ENCODE measurements at regions not wholly inside any gene's neighbourhood (a gene's known extent, or its start where the extent isn't known, plus 50 kb on each side); places are given as distances from the start of the nearest gene placed in this dataset.
"Not testable (repeated sequence)": the region's sequence is repeated elsewhere in the genome, so short reads cannot be mapped to it uniquely, and the experiment has no call there.

- DNase-seq: no peak
Observed at GRCh38 chr21:28877318-28877884, 115.3 kb downstream of the LTN1 start.

- no peak for DNase-seq
Observed at GRCh38 chr21:28875078-28875477, 117.6 kb downstream of the LTN1 start.

- DNase-seq: no peak
Observed at GRCh38 chr21:28872218-28872617, 120.5 kb downstream of the LTN1 start.

- DNase-seq: no peak
Observed at GRCh38 chr21:28871388-28872010, 121.2 kb downstream of the LTN1 start.

GRCh38 chr21:28867401-28867800, 125.3 kb downstream of the LTN1 start:
- no peak for DNase-seq

- DNase-seq: no peak
Observed at GRCh38 chr21:28865488-28866186, 127.0 kb downstream of the LTN1 start.

- DNase-seq: no peak
Observed at GRCh38 chr21:28858424-28858823, 134.3 kb downstream of the LTN1 start.

GRCh38 chr21:28857752-28858151, 134.9 kb downstream of the LTN1 start:
- DNase-seq: no peak

- no peak for DNase-seq
Observed at GRCh38 chr21:28856588-28857250, 136.0 kb downstream of the LTN1 start.

- DNase-seq: no peak
Observed at GRCh38 chr21:28852706-28853105, 140.0 kb downstream of the LTN1 start.

- DNase-seq: no peak
Observed at GRCh38 chr21:28851645-28852044, 141.0 kb downstream of the LTN1 start.

- not testable (repeated sequence) for DNase-seq
Observed at GRCh38 chr21:28839237-28839636, 153.4 kb downstream of the LTN1 start.

GRCh38 chr21:28837426-28837825, 155.3 kb downstream of the LTN1 start:
- DNase-seq: not testable (repeated sequence)

- not testable (repeated sequence) for DNase-seq
Observed at GRCh38 chr21:28836588-28836987, 156.1 kb downstream of the LTN1 start.

- no peak for DNase-seq
Observed at GRCh38 chr21:28834335-28835238, 158.1 kb downstream of the LTN1 start.

GRCh38 chr21:28833609-28834008, 159.1 kb downstream of the LTN1 start:
- no peak for DNase-seq

GRCh38 chr21:28833182-28833581, 159.5 kb downstream of the LTN1 start:
- no peak for DNase-seq

- DNase-seq: no peak
Observed at GRCh38 chr21:28832715-28833061, 160.0 kb downstream of the LTN1 start.

GRCh38 chr21:28832013-28832714, 160.5 kb downstream of the LTN1 start:
- DNase-seq: no peak

GRCh38 chr21:28828981-28829380, 163.7 kb downstream of the LTN1 start:
- DNase-seq: no peak

- DNase-seq: no peak
Observed at GRCh38 chr21:28828021-28828420, 164.7 kb downstream of the LTN1 start.

- no peak for DNase-seq
Observed at GRCh38 chr21:28827422-28827821, 165.3 kb downstream of the LTN1 start.
